HepG2 (cell line): ENCODE measurements at regions not wholly inside any gene's neighbourhood (a gene's known extent, or its start where the extent isn't known, plus 50 kb on each side); places are given as distances from the start of the nearest gene placed in this dataset.

Experiments
- ADNP ChIP-seq: sonication (generic); formaldehyde crosslinking; IDR thresholded peaks from 2 replicates; pipeline ENCODE4 v1.4.0; 2020; ENCODE audit warnings: missing genetic modification reagents
- HCFC1 ChIP-seq: fragments of 150-350 bp; IDR thresholded peaks from 2 replicates; pipeline ENCODE4 v1.6.1; 2014; ENCODE audit warnings: low read depth, low read length
- NFE2L1 ChIP-seq: sonication (generic); formaldehyde crosslinking; IDR thresholded peaks from 2 replicates; pipeline ENCODE4 v1.4.0; 2020; ENCODE audit warnings: missing genetic modification reagents, mild to moderate bottlenecking, borderline replicate concordance
- NFIC ChIP-seq: IDR thresholded peaks from 2 replicates; pipeline ENCODE4 v1.6.1; 2012; ENCODE audit warnings: mild to moderate bottlenecking, low read length, inconsistent platforms
- POLR2A ChIP-seq, 2 experiments: IDR thresholded peaks; 2 replicates each; pipeline ENCODE4 v1.6.1; 2011; ENCODE audit warnings: low read depth in 2 of 2, low read length in 2 of 2, mild to moderate bottlenecking in 1 of 2, moderate library complexity in 1 of 2; ENCODE audit not compliant: insufficient read depth in 1 of 2
- RAD21 ChIP-seq: fragments of 450-650 bp; formaldehyde crosslinking; IDR thresholded peaks from 2 replicates; pipeline ENCODE4 v1.5.0; 2020; ENCODE audit warnings: mild to moderate bottlenecking
- TBP ChIP-seq: sonication (generic); formaldehyde crosslinking; IDR thresholded peaks from 2 replicates; pipeline ENCODE4 v1.5.0; 2020; ENCODE audit warnings: missing genetic modification reagents
- THAP11 ChIP-seq: IDR thresholded peaks from 2 replicates; pipeline ENCODE4 v1.6.1; 2016; ENCODE audit warnings: missing biosample characterization, missing genetic modification reagents
- ZBTB1 ChIP-seq: sonication (generic); formaldehyde crosslinking; IDR thresholded peaks from 2 replicates; pipeline ENCODE4 v1.4.0; 2020; ENCODE audit warnings: missing genetic modification reagents, borderline replicate concordance
- ZNF777 ChIP-seq: sonication (generic); formaldehyde crosslinking; IDR thresholded peaks from 2 replicates; pipeline ENCODE4 v1.4.0; 2020; ENCODE audit warnings: missing genetic modification reagents
- TF ChIP-seq, protein P1 (sequence below): sonication (generic); formaldehyde crosslinking; conservative IDR thresholded peaks from 2 replicates; pipeline ENCODE4 v1.8.0; 2022; ENCODE audit warnings: missing genetic modification reagents

GRCh38 chr7:13421776-13422175, 567.7 kb downstream of the ETV1 start:
- TF ChIP-seq THAP11 (CRISPR knock-in tag): no peak
- no peak for TF ChIP-seq RAD21
- no peak for TF ChIP-seq ZNF777 (CRISPR knock-in tag)
- TF ChIP-seq NFE2L1 (CRISPR knock-in tag): no peak
- TF ChIP-seq, protein P1, sequence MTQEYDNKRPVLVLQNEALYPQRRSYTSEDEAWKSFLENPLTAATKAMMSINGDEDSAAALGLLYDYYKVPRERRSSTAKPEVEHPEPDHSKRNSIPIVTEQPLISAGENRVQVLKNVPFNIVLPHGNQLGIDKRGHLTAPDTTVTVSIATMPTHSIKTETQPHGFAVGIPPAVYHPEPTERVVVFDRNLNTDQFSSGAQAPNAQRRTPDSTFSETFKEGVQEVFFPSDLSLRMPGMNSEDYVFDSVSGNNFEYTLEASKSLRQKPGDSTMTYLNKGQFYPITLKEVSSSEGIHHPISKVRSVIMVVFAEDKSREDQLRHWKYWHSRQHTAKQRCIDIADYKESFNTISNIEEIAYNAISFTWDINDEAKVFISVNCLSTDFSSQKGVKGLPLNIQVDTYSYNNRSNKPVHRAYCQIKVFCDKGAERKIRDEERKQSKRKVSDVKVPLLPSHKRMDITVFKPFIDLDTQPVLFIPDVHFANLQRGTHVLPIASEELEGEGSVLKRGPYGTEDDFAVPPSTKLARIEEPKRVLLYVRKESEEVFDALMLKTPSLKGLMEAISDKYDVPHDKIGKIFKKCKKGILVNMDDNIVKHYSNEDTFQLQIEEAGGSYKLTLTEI: no peak
- no peak for TF ChIP-seq TBP
- TF ChIP-seq ZBTB1 (CRISPR knock-in tag): no peak
- no peak for TF ChIP-seq ADNP (CRISPR knock-in tag)
- TF ChIP-seq NFIC: no peak
- no peak for TF ChIP-seq POLR2A (IDR thresholded peaks at IDR 0.05; ENCODE audit: insufficient read depth in 1 of 2, low read depth in 2 of 2, low read length in 2 of 2)
- no peak for TF ChIP-seq HCFC1
